GM12874 (cell line): ENCODE measurements at regions not wholly inside any gene's neighbourhood (a gene's known extent, or its start where the extent isn't known, plus 50 kb on each side); places are given as distances from the start of the nearest gene placed in this dataset.

ENCODE experiments used
- TF ChIP-seq, protein P1 (sequence below): IDR thresholded peaks from 2 replicates; pipeline ENCODE4 v1.5.1; 2011; ENCODE audit warnings: low read depth, mild to moderate bottlenecking, control low read depth, low read length, moderate library complexity; ENCODE audit not compliant: insufficient read depth

GRCh38 chr4:24700118-24700517, 95.3 kb upstream of the SOD3 start:
- TF ChIP-seq, protein P1, sequence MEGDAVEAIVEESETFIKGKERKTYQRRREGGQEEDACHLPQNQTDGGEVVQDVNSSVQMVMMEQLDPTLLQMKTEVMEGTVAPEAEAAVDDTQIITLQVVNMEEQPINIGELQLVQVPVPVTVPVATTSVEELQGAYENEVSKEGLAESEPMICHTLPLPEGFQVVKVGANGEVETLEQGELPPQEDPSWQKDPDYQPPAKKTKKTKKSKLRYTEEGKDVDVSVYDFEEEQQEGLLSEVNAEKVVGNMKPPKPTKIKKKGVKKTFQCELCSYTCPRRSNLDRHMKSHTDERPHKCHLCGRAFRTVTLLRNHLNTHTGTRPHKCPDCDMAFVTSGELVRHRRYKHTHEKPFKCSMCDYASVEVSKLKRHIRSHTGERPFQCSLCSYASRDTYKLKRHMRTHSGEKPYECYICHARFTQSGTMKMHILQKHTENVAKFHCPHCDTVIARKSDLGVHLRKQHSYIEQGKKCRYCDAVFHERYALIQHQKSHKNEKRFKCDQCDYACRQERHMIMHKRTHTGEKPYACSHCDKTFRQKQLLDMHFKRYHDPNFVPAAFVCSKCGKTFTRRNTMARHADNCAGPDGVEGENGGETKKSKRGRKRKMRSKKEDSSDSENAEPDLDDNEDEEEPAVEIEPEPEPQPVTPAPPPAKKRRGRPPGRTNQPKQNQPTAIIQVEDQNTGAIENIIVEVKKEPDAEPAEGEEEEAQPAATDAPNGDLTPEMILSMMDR: no peak

- TF ChIP-seq, protein P1: no peak
These were observed 93.7 kb upstream of the SOD3 start for GRCh38 chr4:24701683-24702082.

DNA sequence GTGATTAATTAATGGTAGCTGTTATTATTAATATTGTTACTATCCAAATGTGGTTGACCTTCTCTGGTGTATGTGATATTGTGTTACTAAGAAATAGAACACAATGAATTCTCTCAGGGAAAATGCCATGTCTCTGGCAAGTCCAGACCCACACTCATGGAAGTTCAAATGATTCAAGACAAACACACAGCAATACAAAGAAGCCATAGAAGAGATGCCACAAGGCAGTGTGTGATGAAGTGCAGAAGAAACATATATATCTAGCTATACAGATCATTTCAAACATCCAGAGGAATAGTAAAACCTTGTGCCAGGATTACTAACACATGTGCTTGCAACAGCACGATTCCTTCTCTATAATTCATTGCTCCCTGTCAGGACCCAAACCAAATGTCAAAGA, 93.1 kb upstream of the SOD3 start:
- TF ChIP-seq, protein P1: no peak

- TF ChIP-seq, protein P1: no peak
These were observed 92.1 kb upstream of the SOD3 start for GRCh38 chr4:24703298-24703697.

DNA sequence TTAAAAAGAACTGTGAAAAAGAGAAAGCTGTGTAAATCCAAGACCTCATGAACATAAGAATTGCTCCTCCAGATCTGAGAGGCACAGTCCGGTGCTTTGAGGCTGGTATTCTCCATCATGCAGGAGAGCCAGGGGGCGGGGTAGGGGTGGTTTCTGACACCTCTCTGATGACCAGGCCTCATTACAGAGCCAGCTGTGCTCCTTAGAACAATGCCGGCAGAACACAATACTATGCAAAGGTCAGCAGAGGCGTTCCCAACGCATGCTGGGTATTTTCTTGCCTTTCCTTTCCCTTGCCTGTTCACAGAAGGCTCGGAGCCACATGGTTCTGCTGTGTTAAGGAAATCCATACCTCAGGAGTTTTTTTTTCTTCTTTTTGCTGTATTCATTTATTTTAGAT, 91.2 kb upstream of the SOD3 start:
- TF ChIP-seq, protein P1: no peak

GRCh38 chr4:24705016-24705753, 90.2 kb upstream of the SOD3 start:
- TF ChIP-seq, protein P1: no peak

DNA sequence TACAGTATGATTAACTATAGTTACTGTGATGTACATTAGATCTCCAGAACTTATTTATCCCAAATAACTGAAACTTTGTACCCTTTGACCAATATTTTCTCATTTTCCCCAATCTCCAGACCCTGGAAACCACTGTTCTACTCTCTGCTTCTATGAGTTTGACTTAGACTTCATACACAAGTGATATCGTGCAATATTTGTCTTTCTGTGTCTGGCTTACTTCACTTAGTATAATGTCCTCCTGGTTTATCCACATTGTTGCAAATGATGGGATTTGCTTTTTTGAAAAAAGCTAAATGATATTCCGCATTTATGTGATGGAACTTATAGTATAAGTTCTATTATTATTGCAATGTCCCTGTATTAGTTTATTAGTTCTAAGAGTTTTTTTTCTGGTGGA, 81.8 kb upstream of the SOD3 start:
- TF ChIP-seq, protein P1: no peak
